Chondrocyte (in vitro differentiated cells): ENCODE measurements at regions not wholly inside any gene's neighbourhood (a gene's known extent, or its start where the extent isn't known, plus 50 kb on each side); places are given as distances from the start of the nearest gene placed in this dataset.

Source experiments
- DNase-seq: peaks from one replicate; pipeline ENCODE4 v3.0.0; 2021; ENCODE audit warnings: mixed read lengths, low spot score
- H3K27ac Mint-ChIP-seq: one replicate; pipeline ENCODE4 v1.8.0; 2021; ENCODE audit warnings: mild to moderate bottlenecking, moderate library complexity, mixed read lengths; ENCODE audit not compliant: unreplicated experiment
- H3K27me3 Mint-ChIP-seq: 2 replicates; pipeline ENCODE4 v1.8.0; 2021; ENCODE audit warnings: low read depth, mixed read lengths
- H3K36me3 Mint-ChIP-seq: 2 replicates; pipeline ENCODE4 v1.8.0; 2021; ENCODE audit warnings: low read depth, mixed read lengths
- H3K4me1 Mint-ChIP-seq: 2 replicates; pipeline ENCODE4 v1.8.0; 2021; ENCODE audit warnings: low read depth, mild to moderate bottlenecking, mixed read lengths
- H3K4me3 Mint-ChIP-seq: one replicate; pipeline ENCODE4 v1.8.0; 2021; ENCODE audit warnings: mild to moderate bottlenecking, moderate library complexity, mixed read lengths; ENCODE audit not compliant: unreplicated experiment
- H3K9me3 Mint-ChIP-seq: 2 replicates; pipeline ENCODE4 v1.8.0; 2021; ENCODE audit warnings: low read depth, mixed read lengths
- TF ChIP-seq, protein P1 (sequence below): fragments of 200-600 bp; sonication (generic); IDR thresholded peaks from 2 replicates; pipeline ENCODE4 v1.5.0; 2021; ENCODE audit warnings: antibody characterized with exemption, mild to moderate bottlenecking, moderate library complexity

DNA sequence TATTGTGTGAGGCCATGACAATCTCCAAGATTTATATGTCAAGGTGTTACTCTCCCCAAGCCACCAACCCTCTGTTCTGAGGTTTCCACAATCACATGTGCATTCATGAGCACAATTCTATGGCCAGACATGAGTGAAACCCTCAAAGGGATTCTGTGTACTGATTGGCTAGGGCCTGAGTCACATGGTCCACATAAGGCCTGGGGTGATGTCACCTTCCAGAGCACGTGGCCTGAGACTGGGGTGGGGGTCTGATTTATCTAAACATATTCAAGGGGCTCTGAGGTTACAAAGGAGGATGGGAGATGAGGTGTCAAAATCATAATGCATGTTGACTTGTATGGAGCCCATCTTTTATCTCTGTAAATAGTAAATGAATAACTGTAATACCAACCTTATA lies 1369.9 kb upstream of the TMEM132C start:
- DNase-seq, result no peak

DNA sequence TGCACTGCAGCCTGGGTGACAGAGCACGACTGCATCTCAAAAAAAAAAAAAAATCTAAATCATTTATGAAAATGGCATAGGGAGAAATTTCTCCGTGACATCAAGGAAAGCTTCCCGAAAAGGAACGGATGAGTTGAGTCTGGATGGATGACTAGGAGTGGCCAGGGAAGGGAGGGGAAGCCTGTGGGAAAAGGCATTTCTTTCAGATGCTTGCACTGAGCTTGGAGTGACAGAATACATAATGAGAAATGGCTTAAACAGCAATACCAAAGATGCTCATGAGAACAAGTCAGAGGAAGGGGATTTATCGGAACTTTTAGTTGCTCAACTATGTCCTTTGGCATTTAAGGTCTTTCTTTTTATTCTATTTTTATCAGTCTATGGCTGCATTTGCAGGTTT lies 1369.2 kb upstream of the TMEM132C start:
- Mint-ChIP-seq H3K27ac (no peak overlapping the region), H3K4me3 (no peak overlapping the region), H3K4me1 (no peaks in the 10 kb centered on the region), H3K36me3 (no peaks in the 10 kb centered on the region), H3K9me3 (peaks cover 11% of the 10 kb centered on the region), H3K27me3 (no peaks in the 10 kb centered on the region)
- DNase-seq, result no peak
- TF ChIP-seq, protein P1, sequence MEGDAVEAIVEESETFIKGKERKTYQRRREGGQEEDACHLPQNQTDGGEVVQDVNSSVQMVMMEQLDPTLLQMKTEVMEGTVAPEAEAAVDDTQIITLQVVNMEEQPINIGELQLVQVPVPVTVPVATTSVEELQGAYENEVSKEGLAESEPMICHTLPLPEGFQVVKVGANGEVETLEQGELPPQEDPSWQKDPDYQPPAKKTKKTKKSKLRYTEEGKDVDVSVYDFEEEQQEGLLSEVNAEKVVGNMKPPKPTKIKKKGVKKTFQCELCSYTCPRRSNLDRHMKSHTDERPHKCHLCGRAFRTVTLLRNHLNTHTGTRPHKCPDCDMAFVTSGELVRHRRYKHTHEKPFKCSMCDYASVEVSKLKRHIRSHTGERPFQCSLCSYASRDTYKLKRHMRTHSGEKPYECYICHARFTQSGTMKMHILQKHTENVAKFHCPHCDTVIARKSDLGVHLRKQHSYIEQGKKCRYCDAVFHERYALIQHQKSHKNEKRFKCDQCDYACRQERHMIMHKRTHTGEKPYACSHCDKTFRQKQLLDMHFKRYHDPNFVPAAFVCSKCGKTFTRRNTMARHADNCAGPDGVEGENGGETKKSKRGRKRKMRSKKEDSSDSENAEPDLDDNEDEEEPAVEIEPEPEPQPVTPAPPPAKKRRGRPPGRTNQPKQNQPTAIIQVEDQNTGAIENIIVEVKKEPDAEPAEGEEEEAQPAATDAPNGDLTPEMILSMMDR, result no peak

More for the DNA sequence above, 1369.9 kb upstream of the TMEM132C start:
- Mint-ChIP-seq H3K4me3 (no peak overlapping the region), H3K27ac (no peak overlapping the region), H3K9me3 (peaks cover 11% of the 10 kb centered on the region), H3K36me3 (no peaks in the 10 kb centered on the region), H3K27me3 (no peaks in the 10 kb centered on the region), H3K4me1 (no peaks in the 10 kb centered on the region)
- TF ChIP-seq, protein P1, result no peak

DNA sequence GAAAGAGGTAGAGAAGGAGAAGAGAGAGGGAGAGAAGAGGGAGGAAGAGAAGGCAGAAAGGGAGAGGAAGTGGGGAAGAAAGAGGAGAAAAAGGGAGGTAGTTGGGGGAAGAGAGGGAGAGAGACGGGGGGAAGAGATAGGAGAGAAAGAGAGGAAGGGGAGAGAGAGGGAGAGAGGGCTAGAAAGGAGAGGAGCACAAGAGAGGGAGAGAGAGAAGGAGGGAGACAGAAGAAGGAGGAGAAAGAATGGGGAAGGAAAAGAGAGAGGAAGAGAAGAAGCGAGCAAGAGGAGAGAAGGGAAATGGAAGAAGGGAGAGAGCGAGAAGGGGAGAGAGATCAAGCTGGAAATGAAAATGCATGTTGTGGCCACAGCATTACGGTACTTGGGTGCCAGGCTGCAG lies 1368.4 kb upstream of the TMEM132C start:
- Mint-ChIP-seq H3K9me3 (peaks cover 15% of the 10 kb centered on the region), H3K4me1 (no peaks in the 10 kb centered on the region), H3K36me3 (no peaks in the 10 kb centered on the region), H3K27ac (no peak overlapping the region), H3K4me3 (no peak overlapping the region), H3K27me3 (no peaks in the 10 kb centered on the region)
- TF ChIP-seq, protein P1, result no peak
- no peak for DNase-seq

DNA sequence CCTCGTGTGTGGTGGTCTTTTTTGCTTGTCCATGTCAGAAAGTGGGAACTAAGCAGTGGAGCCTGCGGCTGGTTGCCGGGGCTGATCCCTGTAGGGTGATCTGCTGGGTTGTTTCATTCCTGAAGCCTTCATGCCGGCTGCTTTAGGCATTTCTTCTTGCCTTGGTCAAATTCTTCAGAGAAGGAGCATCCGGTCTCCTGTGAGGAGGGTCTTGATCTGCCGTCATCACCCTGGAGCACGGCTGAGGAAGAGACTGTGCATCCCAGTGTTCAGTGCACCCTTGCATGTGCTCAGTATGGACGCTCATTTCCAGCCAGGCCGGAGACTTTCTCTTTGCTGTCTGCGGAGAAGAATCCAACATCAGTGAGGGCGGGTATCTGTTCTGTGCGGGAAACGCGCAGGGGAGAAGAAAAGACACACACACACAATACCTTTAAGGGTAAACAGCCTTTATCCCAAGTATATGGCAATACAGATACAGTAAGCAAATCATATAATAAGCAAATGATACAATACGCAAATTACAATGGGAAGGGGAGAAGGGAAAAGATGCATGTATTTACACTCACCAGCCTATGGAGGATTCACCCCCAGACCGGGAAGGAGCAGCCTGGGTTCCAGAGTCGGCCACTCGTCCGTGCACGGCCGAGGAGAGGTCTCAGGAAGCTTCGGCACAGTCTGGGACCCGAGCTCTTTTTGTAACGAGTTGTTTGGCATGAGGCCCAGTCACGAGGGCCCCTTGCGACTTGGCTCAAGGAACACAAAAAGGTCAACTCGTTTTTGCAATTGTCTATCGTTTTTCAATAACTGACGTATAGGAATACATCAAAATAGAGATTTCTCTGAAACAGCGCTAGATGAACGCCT lies 1366.8 kb upstream of the TMEM132C start:
- TF ChIP-seq, protein P1, result no peak
- H3K9me3 Mint-ChIP-seq, result peaks cover 10% of the 10 kb centered on the region

DNA sequence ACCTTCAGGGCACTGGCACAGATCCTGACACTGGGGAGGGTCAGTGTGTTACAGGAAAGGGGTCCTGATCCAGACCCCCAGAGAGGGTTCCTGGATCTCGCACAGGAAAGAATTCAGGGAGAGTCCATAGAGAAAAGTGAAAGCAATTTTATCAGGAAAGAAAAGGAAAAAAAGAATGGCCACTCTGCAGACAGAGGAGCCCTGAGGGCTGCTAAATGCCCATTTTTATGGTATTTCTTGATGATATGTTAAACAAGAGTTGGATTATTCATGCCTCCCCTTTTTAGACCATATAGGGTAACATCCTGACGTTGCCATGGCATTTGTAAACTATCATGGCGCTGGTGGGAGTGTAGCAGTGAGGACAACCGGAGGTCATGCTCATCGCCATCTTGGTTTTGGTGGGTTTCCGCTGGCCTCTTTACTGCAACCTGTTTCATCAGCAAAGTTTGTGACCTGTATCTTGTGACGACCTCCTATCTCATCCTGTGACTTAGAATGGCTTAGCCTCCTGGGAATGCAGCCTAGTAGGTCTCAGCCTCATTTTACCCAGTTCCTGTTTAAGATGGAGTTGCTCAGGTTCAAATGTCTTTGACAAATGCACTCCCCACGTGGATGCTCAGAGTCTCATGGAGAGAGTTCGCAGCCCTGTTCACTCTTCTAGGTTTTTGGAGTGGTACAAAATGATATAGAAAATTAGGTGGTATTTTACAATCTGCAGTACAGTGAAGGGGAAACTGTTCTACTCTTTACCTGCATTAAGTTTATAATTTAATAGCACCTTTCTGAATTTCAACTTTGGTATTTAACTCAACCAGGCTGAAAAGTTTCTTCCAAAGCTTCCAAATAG lies 1363.7 kb upstream of the TMEM132C start:
- Mint-ChIP-seq H3K9me3 (peaks cover 10% of the 10 kb centered on the region), H3K36me3 (no peaks in the 10 kb centered on the region), H3K4me1 (no peaks in the 10 kb centered on the region), H3K4me3 (no peak overlapping the region), H3K27me3 (no peaks in the 10 kb centered on the region), H3K27ac (no peak overlapping the region)
- DNase-seq, result no peak
- TF ChIP-seq, protein P1, result no peak

More for the DNA sequence above, 1366.8 kb upstream of the TMEM132C start:
- no peaks in the 10 kb centered on the region for H3K27me3 Mint-ChIP-seq
- no peak overlapping the region for H3K4me3 Mint-ChIP-seq
- DNase-seq, result no peak
- H3K27ac Mint-ChIP-seq, result no peak overlapping the region
- no peaks in the 10 kb centered on the region for H3K4me1 Mint-ChIP-seq
- H3K36me3 Mint-ChIP-seq, result no peaks in the 10 kb centered on the region
